WI38 (cell line): ENCODE measurements at regions not wholly inside any gene's neighbourhood (a gene's known extent, or its start where the extent isn't known, plus 50 kb on each side); places are given as distances from the start of the nearest gene placed in this dataset.

Source experiments
- H3K4me3 ChIP-seq: 2 replicates; pipeline ENCODE4 v1.5.1; 2011; ENCODE audit warnings: low read depth, mild to moderate bottlenecking, control low read depth, low read length
- CTCF ChIP-seq: IDR thresholded peaks from 2 replicates; pipeline ENCODE4 v1.5.1; 2012; ENCODE audit warnings: low read depth, mild to moderate bottlenecking, control low read depth, low read length

- TF ChIP-seq CTCF, result no peak
Measured at GRCh38 chr11:11672789-11673188, 51.0 kb upstream of the GALNT18 start.

GRCh38 chr11:11672101-11672500, 50.3 kb upstream of the GALNT18 start:
- H3K4me3 ChIP-seq, result no peak overlapping the region
- TF ChIP-seq CTCF, result no peak

More at GRCh38 chr11:11672789-11673188, 51.0 kb upstream of the GALNT18 start:
- H3K4me3 ChIP-seq, result no peak overlapping the region
